ENCODE measurements at regions not wholly inside any gene's neighbourhood (a gene's known extent, or its start where the extent isn't known, plus 50 kb on each side); places are given as distances from the start of the nearest gene placed in this dataset.

GRCh38 chr17:63178530-63178929 lies 212.5 kb downstream of the TANC2 start:
- no peak for DNase-seq
- H3K36me3 ChIP-seq: no peaks in the 10 kb centered on the region
- H3K4me1 ChIP-seq (ENCODE audit: insufficient read depth): peaks cover 2% of the 10 kb centered on the region
- WGBS, 3 donors: 2 to 26% (median 3%) methylated on average over 2 of the region's 2 CpGs
- no peak for TF ChIP-seq CTCF (IDR thresholded peaks at IDR 0.05)
- no peak for TF ChIP-seq EP300 (IDR thresholded peaks at IDR 0.05)
- TF ChIP-seq POLR2A (IDR thresholded peaks at IDR 0.05): no peak
- H3K27me3 ChIP-seq: no peaks in the 10 kb centered on the region
- H3K9me3 ChIP-seq: no peaks in the 10 kb centered on the region
- no peak overlapping the region for H3K4me3 ChIP-seq
- intact Hi-C loops (cut with DNase I): no loop called here
- H3K27ac ChIP-seq: no peak overlapping the region

GRCh38 chr17:63181856-63182255 lies 215.8 kb downstream of the TANC2 start:
- Histone ChIP-seq H3K4me1 (ENCODE audit: insufficient read depth) (peaks cover 2% of the 10 kb centered on the region), H3K27me3 (no peaks in the 10 kb centered on the region), H3K27ac (no peak overlapping the region), H3K36me3 (no peaks in the 10 kb centered on the region), H3K9me3 (no peaks in the 10 kb centered on the region), H3K4me3 (no peak overlapping the region)
- WGBS, 3 donors: 94 to 98% (median 96%) methylated on average over 6 of the region's 6 CpGs
- TF ChIP-seq POLR2A (IDR thresholded peaks at IDR 0.05) (no peak), EP300 (IDR thresholded peaks at IDR 0.05) (no peak), CTCF (IDR thresholded peaks at IDR 0.05) (no peak)
- DNase-seq: no peak
- intact Hi-C loops (cut with DNase I): no loop called here

DNA sequence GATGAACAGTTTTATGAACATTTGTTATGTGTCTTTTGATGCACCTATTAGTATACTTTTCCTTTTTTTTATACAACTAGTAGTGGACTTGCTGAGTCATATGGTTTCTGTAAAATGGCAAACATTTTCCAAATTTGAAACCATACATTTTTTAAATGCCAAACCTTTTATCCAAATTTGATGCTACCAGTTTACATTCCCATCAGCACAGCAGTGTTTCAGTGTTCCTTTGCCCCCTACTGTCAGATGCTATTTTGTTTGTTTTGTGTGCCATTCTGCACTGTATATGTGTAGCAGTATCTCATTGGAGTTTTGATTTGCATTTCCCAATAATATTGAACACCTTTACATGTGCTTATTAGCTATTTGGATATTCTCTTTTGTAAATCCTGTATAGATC lies 219.4 kb downstream of the TANC2 start:
- intact Hi-C loops (cut with DNase I): no loop called here
- Histone ChIP-seq H3K9me3 (no peaks in the 10 kb centered on the region), H3K4me1 (ENCODE audit: insufficient read depth) (no peaks in the 10 kb centered on the region), H3K36me3 (no peaks in the 10 kb centered on the region), H3K27me3 (no peaks in the 10 kb centered on the region), H3K4me3 (no peak overlapping the region), H3K27ac (no peak overlapping the region)
- no peak for DNase-seq
- TF ChIP-seq POLR2A (IDR thresholded peaks at IDR 0.05) (no peak), CTCF (IDR thresholded peaks at IDR 0.05) (no peak), EP300 (IDR thresholded peaks at IDR 0.05) (no peak)

GRCh38 chr17:63189082-63189481 lies 223.0 kb downstream of the TANC2 start:
- Histone ChIP-seq H3K4me3 (no peak overlapping the region), H3K9me3 (no peaks in the 10 kb centered on the region), H3K36me3 (no peaks in the 10 kb centered on the region), H3K27me3 (no peaks in the 10 kb centered on the region), H3K4me1 (ENCODE audit: insufficient read depth) (no peaks in the 10 kb centered on the region), H3K27ac (no peak overlapping the region)
- TF ChIP-seq EP300 (IDR thresholded peaks at IDR 0.05): no peak
- no peak for TF ChIP-seq CTCF (IDR thresholded peaks at IDR 0.05)
- no peak for TF ChIP-seq POLR2A (IDR thresholded peaks at IDR 0.05)
- intact Hi-C loops (cut with DNase I): no loop called here
- DNase-seq: no peak

GRCh38 chr17:63189930-63190329 lies 223.9 kb downstream of the TANC2 start:
- 91 to 95% (median 93%) methylated on average over 3 of the region's 3 CpGs for whole genome bisulfite sequencing, 3 donors
- Histone ChIP-seq H3K9me3 (no peaks in the 10 kb centered on the region), H3K36me3 (no peaks in the 10 kb centered on the region), H3K4me1 (ENCODE audit: insufficient read depth) (no peaks in the 10 kb centered on the region), H3K27me3 (no peaks in the 10 kb centered on the region), H3K4me3 (no peak overlapping the region), H3K27ac (no peak overlapping the region)
- intact Hi-C loops (cut with DNase I): no loop called here
- TF ChIP-seq CTCF (IDR thresholded peaks at IDR 0.05) (no peak), EP300 (IDR thresholded peaks at IDR 0.05) (no peak), POLR2A (IDR thresholded peaks at IDR 0.05) (no peak)
- no peak for DNase-seq

Data from ovary (tissue), 7 donors.